KMS-11 (cell line): ENCODE measurements at regions not wholly inside any gene's neighbourhood (a gene's known extent, or its start where the extent isn't known, plus 50 kb on each side); places are given as distances from the start of the nearest gene placed in this dataset.

Source experiments
- H2AFZ ChIP-seq: fragments of 200-600 bp; sonication (generic); 2 replicates; pipeline ENCODE4 v1.6.1; 2016; ENCODE audit warnings: antibody characterized with exemption, mixed run types, low read depth
- H3K27ac ChIP-seq: fragments of 200-600 bp; sonication (generic); 2 replicates; pipeline ENCODE4 v1.6.1; 2016; ENCODE audit warnings: mild to moderate bottlenecking, mixed run types
- H3K27me3 ChIP-seq: fragments of 200-600 bp; sonication (generic); 2 replicates; pipeline ENCODE4 v1.6.1; 2017; ENCODE audit warnings: mild to moderate bottlenecking, low read depth, mixed run types, moderate library complexity; ENCODE audit not compliant: insufficient read depth
- H3K36me3 ChIP-seq: fragments of 200-600 bp; sonication (generic); 2 replicates; pipeline ENCODE4 v1.6.1; 2017; ENCODE audit warnings: mild to moderate bottlenecking, mixed run types; ENCODE audit not compliant: insufficient read depth
- H3K4me1 ChIP-seq: fragments of 200-600 bp; sonication (generic); 2 replicates; pipeline ENCODE4 v1.6.1; 2016; ENCODE audit warnings: mild to moderate bottlenecking, low read depth, mixed run types; ENCODE audit not compliant: poor library complexity, severe bottlenecking
- H3K4me2 ChIP-seq: fragments of 200-600 bp; sonication (generic); 2 replicates; pipeline ENCODE4 v1.7.0; 2016; ENCODE audit warnings: mild to moderate bottlenecking, mixed run types
- H3K4me3 ChIP-seq: fragments of 200-600 bp; sonication (generic); IDR thresholded peaks from 2 replicates; pipeline ENCODE4 v1.6.1; 2017; ENCODE audit warnings: low read depth, low read length, mixed read lengths; ENCODE audit not compliant: insufficient read depth
- H3K79me2 ChIP-seq: fragments of 200-600 bp; sonication (generic); 2 replicates; pipeline ENCODE4 v1.6.1; 2016; ENCODE audit warnings: low read depth, mixed run types; ENCODE audit not compliant: insufficient read depth
- H3K9ac ChIP-seq: fragments of 200-600 bp; sonication (generic); 2 replicates; pipeline ENCODE4 v1.6.1; 2016; ENCODE audit warnings: mild to moderate bottlenecking, mixed run types
- H4K20me1 ChIP-seq: fragments of 200-600 bp; sonication (generic); 2 replicates; pipeline ENCODE4 v1.6.1; 2016; ENCODE audit warnings: mild to moderate bottlenecking, mixed run types; ENCODE audit not compliant: insufficient read depth
- TF ChIP-seq, protein P1 (sequence below): fragments of 200-600 bp; sonication (generic); conservative IDR thresholded peaks from 2 replicates; pipeline ENCODE4 v1.6.1; 2017; ENCODE audit warnings: low read depth, mild to moderate bottlenecking, antibody characterized with exemption, low read length, moderate library complexity, mixed read lengths

DNA sequence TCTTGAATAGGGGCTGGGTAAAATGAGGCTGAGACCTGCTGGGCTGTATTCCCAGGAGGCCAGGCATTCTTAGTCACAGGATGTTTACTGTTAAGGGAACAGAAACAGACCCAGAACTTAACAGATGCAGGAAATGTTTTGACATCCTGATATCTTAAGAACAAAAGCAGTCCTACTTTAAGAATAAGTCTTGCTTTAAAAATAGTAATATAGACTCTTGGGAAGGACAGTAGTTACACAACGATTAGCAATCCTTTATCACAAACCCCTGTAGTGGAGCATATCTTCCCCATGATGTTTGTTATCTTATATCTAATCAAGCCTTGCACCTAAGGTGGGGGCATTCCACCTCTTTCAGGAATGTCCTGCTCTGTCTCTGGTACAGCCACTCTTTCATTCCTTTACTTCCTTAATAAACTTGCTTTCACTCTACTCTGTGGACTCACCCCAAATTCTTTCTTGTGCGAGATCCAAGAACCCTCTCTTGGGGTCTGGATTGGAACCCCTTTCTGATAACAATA lies 493.7 kb upstream of the SULF2 start:
- Histone ChIP-seq H3K27ac (no peak overlapping the region), H2AFZ (no peak overlapping the region)

DNA sequence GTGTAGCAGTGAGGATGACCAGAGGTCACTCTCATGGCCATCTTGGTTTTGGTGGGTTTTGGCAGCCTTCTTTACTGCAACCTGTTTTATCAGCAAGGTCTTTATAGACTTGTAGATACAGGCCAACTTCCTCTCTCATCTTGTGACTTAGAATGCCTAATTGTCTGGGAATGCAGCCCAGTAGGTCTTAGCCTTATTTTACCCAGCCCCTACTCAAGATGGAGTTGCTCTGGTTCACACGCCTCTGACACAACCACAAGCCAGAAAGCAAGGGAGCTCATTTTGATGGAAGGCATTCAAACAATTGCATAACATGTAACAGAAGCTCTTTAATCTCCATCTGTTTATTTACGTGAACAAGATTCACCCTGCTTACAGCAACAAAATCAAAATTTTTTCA lies 492.0 kb upstream of the SULF2 start:
- Histone ChIP-seq H3K27me3 (peaks cover 12% of the 10 kb centered on the region; the same call in 1 of the 2 replicates), H3K4me2 (no peak overlapping the region), H3K27ac (no peak overlapping the region), H3K36me3 (no peaks in the 10 kb centered on the region), H3K4me1 (no peaks in the 10 kb centered on the region), H3K4me3 (no peak overlapping the region), H3K79me2 (no peaks in the 10 kb centered on the region), H4K20me1 (no peaks in the 10 kb centered on the region), H3K9ac (no peak overlapping the region), H2AFZ (no peak overlapping the region)
- TF ChIP-seq, protein P1, sequence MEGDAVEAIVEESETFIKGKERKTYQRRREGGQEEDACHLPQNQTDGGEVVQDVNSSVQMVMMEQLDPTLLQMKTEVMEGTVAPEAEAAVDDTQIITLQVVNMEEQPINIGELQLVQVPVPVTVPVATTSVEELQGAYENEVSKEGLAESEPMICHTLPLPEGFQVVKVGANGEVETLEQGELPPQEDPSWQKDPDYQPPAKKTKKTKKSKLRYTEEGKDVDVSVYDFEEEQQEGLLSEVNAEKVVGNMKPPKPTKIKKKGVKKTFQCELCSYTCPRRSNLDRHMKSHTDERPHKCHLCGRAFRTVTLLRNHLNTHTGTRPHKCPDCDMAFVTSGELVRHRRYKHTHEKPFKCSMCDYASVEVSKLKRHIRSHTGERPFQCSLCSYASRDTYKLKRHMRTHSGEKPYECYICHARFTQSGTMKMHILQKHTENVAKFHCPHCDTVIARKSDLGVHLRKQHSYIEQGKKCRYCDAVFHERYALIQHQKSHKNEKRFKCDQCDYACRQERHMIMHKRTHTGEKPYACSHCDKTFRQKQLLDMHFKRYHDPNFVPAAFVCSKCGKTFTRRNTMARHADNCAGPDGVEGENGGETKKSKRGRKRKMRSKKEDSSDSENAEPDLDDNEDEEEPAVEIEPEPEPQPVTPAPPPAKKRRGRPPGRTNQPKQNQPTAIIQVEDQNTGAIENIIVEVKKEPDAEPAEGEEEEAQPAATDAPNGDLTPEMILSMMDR: no peak

More for the DNA sequence above, 493.7 kb upstream of the SULF2 start:
- no peaks in the 10 kb centered on the region for H4K20me1 ChIP-seq
- H3K4me3 ChIP-seq: no peak overlapping the region
- H3K36me3 ChIP-seq: no peaks in the 10 kb centered on the region
- no peaks in the 10 kb centered on the region for H3K4me1 ChIP-seq
- TF ChIP-seq, protein P1: no peak
- no peak overlapping the region for H3K4me2 ChIP-seq
- H3K9ac ChIP-seq: no peak overlapping the region
- H3K79me2 ChIP-seq: no peaks in the 10 kb centered on the region
- peaks cover 23% of the 10 kb centered on the region; the same call in 1 of the 2 replicates for H3K27me3 ChIP-seq

DNA sequence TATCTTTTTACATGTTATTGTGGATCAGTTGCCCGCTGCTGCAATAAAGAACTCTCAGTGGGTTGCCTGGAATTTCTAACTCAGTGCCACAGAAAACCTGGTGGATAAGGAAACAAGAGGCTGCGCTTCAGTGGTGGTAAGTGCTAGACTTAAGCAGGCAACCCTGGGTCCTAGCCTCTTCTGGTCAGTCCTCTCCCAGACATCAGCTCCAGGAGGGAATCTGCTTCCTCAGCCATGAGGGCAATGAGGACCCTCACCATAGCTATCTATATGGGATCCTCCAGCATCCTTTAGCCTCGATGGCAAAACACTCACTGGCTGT lies 490.7 kb upstream of the SULF2 start:
- Histone ChIP-seq H3K79me2 (no peaks in the 10 kb centered on the region), H3K4me1 (no peaks in the 10 kb centered on the region), H3K4me2 (no peak overlapping the region), H3K36me3 (no peaks in the 10 kb centered on the region), H4K20me1 (no peaks in the 10 kb centered on the region), H3K27me3 (peaks cover 6% of the 10 kb centered on the region; the same call in 1 of the 2 replicates), H2AFZ (no peak overlapping the region), H3K27ac (no peak overlapping the region), H3K9ac (no peak overlapping the region), H3K4me3 (no peak overlapping the region)
- TF ChIP-seq, protein P1: no peak

DNA sequence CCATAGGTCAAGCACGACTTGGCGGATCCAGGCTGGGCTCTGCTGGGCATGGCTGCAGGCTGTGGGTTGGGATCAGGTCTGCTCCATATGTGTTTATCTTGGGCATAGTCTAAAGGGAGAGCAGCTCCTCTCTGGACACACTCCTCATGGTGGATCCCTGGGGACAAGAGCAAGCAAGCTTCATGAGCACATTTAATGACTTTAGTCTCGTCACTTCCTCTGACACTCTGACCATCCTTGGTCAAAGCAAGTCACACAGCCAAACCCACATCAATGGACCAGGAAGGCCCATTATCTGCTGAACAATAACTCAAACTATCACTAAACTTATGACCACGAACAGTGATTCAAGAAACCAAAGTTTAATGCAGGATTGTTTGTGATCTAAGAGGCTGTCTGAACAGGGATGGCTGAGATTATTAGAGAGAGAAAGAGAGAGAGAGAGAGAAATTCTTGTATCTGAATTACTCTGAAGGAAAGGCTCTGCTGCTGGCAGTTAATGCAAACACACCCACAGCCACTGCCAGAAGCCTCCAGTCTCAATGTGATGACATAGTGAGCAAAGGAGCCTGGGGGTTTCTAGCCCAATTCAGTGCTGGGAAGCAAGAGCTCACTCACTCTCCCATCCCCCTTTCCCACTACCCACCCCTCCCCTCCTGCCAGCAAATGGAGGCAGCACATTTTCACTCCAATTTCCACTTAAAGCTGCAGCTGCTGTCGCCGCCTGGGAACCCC lies 490.2 kb upstream of the SULF2 start:
- Histone ChIP-seq H3K4me1 (no peaks in the 10 kb centered on the region), H3K27ac (no peak overlapping the region), H3K4me2 (no peak overlapping the region), H3K4me3 (no peak overlapping the region), H3K9ac (no peak overlapping the region), H3K27me3 (peaks cover 6% of the 10 kb centered on the region; the same call in 1 of the 2 replicates), H3K79me2 (no peaks in the 10 kb centered on the region), H3K36me3 (no peaks in the 10 kb centered on the region), H4K20me1 (no peaks in the 10 kb centered on the region), H2AFZ (no peak overlapping the region)
- TF ChIP-seq, protein P1: no peak
